ENCODE measurements at regions not wholly inside any gene's neighbourhood (a gene's known extent, or its start where the extent isn't known, plus 50 kb on each side); places are given as distances from the start of the nearest gene placed in this dataset.

DNA sequence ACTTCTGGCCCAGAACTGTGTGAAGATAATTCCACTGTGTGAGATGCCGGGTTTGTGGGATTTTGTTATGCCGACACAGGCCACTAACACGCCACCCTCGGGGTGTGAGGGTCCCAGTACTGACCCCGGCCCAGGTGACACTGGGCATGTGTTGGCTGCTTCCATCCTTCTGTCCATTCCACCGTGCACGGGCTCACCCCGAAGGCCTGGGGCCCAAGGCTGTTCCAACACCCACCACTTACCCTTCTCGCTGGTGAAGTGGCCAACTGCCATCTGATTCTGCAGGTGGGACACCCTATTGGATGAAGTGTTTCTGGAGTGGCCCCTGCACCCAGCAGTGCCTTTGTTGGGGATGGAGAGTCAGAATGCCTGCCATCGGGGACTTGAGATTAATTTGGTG is 1307.5 kb downstream of the BRD1 start:
- Histone ChIP-seq H3K36me3 (ENCODE audit: control insufficient read depth, insufficient read depth, low read length) (no peaks in the 10 kb centered on the region), H3K27ac (ENCODE audit: low read length) (no peak overlapping the region), H3K4me3 (ENCODE audit: low read depth in 2 of 2, low read length in 2 of 2) (no peak overlapping the region), H3K9me3 (ENCODE audit: control insufficient read depth, insufficient read depth, low read depth, low read length) (no peaks in the 10 kb centered on the region), H3K27me3 (ENCODE audit: control insufficient read depth, insufficient read depth, low read length) (no peaks in the 10 kb centered on the region), H3K4me1 (ENCODE audit: control insufficient read depth, insufficient read depth, low read length) (no peaks in the 10 kb centered on the region)
- no peak for ATAC-seq
- CTCF ChIA-PET, result no interaction called here
- BruUV-seq (replicated peaks), result no TSS peak
- TF ChIP-seq SIN3A (IDR thresholded peaks at IDR 0.05; ENCODE audit: borderline replicate concordance, insufficient read depth, low read depth, low read length), result no peak
- TF ChIP-seq TCF7L2 (IDR thresholded peaks at IDR 0.05; ENCODE audit: low read depth, low read length), result no peak
- TF ChIP-seq, protein P1, sequence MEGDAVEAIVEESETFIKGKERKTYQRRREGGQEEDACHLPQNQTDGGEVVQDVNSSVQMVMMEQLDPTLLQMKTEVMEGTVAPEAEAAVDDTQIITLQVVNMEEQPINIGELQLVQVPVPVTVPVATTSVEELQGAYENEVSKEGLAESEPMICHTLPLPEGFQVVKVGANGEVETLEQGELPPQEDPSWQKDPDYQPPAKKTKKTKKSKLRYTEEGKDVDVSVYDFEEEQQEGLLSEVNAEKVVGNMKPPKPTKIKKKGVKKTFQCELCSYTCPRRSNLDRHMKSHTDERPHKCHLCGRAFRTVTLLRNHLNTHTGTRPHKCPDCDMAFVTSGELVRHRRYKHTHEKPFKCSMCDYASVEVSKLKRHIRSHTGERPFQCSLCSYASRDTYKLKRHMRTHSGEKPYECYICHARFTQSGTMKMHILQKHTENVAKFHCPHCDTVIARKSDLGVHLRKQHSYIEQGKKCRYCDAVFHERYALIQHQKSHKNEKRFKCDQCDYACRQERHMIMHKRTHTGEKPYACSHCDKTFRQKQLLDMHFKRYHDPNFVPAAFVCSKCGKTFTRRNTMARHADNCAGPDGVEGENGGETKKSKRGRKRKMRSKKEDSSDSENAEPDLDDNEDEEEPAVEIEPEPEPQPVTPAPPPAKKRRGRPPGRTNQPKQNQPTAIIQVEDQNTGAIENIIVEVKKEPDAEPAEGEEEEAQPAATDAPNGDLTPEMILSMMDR (IDR thresholded peaks at IDR 0.05), result no peak
- TF ChIP-seq, protein P2, sequence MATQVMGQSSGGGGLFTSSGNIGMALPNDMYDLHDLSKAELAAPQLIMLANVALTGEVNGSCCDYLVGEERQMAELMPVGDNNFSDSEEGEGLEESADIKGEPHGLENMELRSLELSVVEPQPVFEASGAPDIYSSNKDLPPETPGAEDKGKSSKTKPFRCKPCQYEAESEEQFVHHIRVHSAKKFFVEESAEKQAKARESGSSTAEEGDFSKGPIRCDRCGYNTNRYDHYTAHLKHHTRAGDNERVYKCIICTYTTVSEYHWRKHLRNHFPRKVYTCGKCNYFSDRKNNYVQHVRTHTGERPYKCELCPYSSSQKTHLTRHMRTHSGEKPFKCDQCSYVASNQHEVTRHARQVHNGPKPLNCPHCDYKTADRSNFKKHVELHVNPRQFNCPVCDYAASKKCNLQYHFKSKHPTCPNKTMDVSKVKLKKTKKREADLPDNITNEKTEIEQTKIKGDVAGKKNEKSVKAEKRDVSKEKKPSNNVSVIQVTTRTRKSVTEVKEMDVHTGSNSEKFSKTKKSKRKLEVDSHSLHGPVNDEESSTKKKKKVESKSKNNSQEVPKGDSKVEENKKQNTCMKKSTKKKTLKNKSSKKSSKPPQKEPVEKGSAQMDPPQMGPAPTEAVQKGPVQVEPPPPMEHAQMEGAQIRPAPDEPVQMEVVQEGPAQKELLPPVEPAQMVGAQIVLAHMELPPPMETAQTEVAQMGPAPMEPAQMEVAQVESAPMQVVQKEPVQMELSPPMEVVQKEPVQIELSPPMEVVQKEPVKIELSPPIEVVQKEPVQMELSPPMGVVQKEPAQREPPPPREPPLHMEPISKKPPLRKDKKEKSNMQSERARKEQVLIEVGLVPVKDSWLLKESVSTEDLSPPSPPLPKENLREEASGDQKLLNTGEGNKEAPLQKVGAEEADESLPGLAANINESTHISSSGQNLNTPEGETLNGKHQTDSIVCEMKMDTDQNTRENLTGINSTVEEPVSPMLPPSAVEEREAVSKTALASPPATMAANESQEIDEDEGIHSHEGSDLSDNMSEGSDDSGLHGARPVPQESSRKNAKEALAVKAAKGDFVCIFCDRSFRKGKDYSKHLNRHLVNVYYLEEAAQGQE (IDR thresholded peaks at IDR 0.05; ENCODE audit: insufficient read depth in 1 of 2, low read depth in 2 of 2, low read length in 1 of 2), result no peak
- TF ChIP-seq POLR2AphosphoS5 (IDR thresholded peaks at IDR 0.05; ENCODE audit: low read depth, low read length), result no peak
- DNase-seq (ENCODE audit: low read depth, low spot score), result no peak
- POLR2A ChIA-PET, result no interaction called here
- intact Hi-C loops (cut with micrococcal nuclease; ENCODE audit: unreplicated experiment), result no loop called here
- in situ Hi-C loops (cut with HindIII; ENCODE audit: low pct_unique_long_range_greater_than_20kb, low sequenced_read_pairs), result no loop called here

DNA sequence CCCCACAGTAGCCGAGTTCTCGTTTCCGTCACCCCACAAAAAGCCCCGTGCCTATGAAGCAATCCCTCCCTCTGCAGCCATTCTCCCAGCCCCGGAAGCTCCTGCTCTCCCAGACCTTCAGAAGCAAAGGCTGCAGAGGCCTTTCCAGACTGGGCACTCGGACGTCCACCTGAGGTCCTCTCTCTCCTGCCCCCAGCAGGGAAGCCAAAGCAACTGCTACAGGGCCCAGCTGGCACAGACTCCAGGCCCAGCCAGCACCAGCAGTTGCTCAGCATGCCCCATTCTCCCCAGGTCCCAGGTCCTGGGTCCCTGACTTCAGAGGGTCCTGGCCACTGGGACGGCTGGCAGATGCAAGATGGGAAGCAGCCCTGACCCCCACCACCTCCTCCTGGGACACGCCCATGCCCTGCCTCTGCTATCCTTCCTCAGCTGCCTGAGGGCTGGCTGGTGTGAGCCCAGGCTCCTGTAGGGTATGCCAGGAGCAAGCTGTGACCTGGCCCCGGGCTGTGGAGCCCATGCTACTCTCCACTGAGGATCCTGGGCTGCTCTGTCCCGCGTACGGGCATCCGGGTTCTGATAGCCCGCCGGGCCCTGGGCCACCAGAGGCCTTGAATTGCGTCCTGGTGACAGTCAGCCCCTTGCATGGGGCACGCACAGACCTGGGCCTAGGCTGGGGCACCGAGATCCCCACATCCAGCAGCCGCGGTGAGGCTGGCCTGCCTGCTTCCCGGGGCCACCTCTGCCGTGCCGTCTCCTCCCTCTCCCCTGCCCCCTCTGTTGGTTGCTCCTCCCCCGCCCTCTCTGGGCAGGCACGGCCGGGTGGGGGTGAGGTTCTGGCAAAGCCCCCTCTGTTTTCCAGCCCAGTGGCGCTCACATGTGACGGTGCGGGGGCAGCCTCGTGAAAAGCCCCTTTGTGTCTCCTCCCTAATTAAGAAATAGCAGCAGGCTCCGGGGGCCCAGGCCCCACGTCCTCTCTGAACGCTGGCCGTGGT is 1310.3 kb downstream of the BRD1 start:
- TF ChIP-seq, protein P1 (IDR thresholded peaks at IDR 0.05), result no peak
- TF ChIP-seq SIN3A (IDR thresholded peaks at IDR 0.05; ENCODE audit: borderline replicate concordance, insufficient read depth, low read depth, low read length) (no peak), POLR2AphosphoS5 (IDR thresholded peaks at IDR 0.05; ENCODE audit: low read depth, low read length) (no peak), TCF7L2 (IDR thresholded peaks at IDR 0.05; ENCODE audit: low read depth, low read length) (no peak)
- TF ChIP-seq, protein P2 (IDR thresholded peaks at IDR 0.05; ENCODE audit: insufficient read depth in 1 of 2, low read depth in 2 of 2, low read length in 1 of 2), result no peak
- no peaks in the 10 kb centered on the region for H3K9me3 ChIP-seq (ENCODE audit: control insufficient read depth, insufficient read depth, low read depth, low read length)
- no TSS peak for BruUV-seq (replicated peaks)
- H3K27me3 ChIP-seq (ENCODE audit: control insufficient read depth, insufficient read depth, low read length), result no peaks in the 10 kb centered on the region
- ATAC-seq (peak; percentile 69; the same call in 1 of the 2 replicates), DNase-seq (ENCODE audit: low read depth, low spot score) (no peak)
- CTCF ChIA-PET, result no interaction called here
- H3K27ac ChIP-seq (ENCODE audit: low read length), result no peak overlapping the region
- no peak overlapping the region for H3K4me3 ChIP-seq (ENCODE audit: low read depth in 2 of 2, low read length in 2 of 2)
- H3K36me3 ChIP-seq (ENCODE audit: control insufficient read depth, insufficient read depth, low read length), result no peaks in the 10 kb centered on the region
- POLR2A ChIA-PET, result no interaction called here
- intact Hi-C loops (cut with micrococcal nuclease; ENCODE audit: unreplicated experiment), result no loop called here
- no peaks in the 10 kb centered on the region for H3K4me1 ChIP-seq (ENCODE audit: control insufficient read depth, insufficient read depth, low read length)
- in situ Hi-C loops (cut with HindIII; ENCODE audit: low pct_unique_long_range_greater_than_20kb, low sequenced_read_pairs), result no loop called here

Data from Panc1 (cell line).